ENCODE measurements at regions not wholly inside any gene's neighbourhood (a gene's known extent, or its start where the extent isn't known, plus 50 kb on each side); places are given as distances from the start of the nearest gene placed in this dataset.
A peak's percentile ranks its signal among the peaks of the same experiment; 100 is the strongest.

DNA sequence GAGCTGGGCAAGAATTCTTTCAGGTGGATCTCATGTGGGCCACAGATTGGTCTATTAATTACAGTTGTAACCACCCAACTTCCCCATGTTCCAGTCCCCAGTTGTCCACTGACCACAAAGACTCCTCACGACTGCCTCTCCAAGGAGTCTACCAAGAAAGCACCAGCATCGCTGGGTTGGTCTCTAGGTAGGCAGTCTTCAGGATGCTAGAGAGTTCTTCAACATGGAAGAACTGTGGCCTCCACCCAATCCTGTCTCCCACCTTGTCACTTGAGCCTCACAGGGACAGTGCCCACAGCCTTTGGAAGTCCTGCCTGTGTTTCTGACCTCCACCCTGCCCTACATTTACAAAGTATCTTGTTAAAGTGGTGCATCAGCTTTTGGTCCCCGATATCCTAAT is 184.7 kb upstream of the FN1 start:
- no peak overlapping the region for H3K4me3 ChIP-seq (ENCODE audit: low read length)
- H3K4me1 ChIP-seq (ENCODE audit: control insufficient read depth, insufficient read depth, low read length) = peaks cover 35% of the 10 kb centered on the region
- DNase-seq (ENCODE audit: low read depth) = no peak
- H3K9ac ChIP-seq (ENCODE audit: low read length) = no peak overlapping the region
- H3K9me3 ChIP-seq (ENCODE audit: control insufficient read depth, low read length) = no peaks in the 10 kb centered on the region
- no peaks in the 10 kb centered on the region for H3K36me3 ChIP-seq (ENCODE audit: control insufficient read depth, insufficient read depth, low read length, severe bottlenecking)
- no peaks in the 10 kb centered on the region for H3K27me3 ChIP-seq (replicated peaks; ENCODE audit: control insufficient read depth, insufficient read depth, low read length)

GRCh38 chr2:215619989-215620388 is 184.1 kb upstream of the FN1 start:
- no peak overlapping the region for H3K4me3 ChIP-seq (ENCODE audit: low read length)
- no peak overlapping the region for H3K9ac ChIP-seq (ENCODE audit: low read length)
- H3K27me3 ChIP-seq (replicated peaks; ENCODE audit: control insufficient read depth, insufficient read depth, low read length) = no peaks in the 10 kb centered on the region
- H3K36me3 ChIP-seq (ENCODE audit: control insufficient read depth, insufficient read depth, low read length, severe bottlenecking) = no peaks in the 10 kb centered on the region
- peaks cover 30% of the 10 kb centered on the region for H3K4me1 ChIP-seq (ENCODE audit: control insufficient read depth, insufficient read depth, low read length)
- no peak for DNase-seq (ENCODE audit: low read depth)
- H3K9me3 ChIP-seq (ENCODE audit: control insufficient read depth, low read length) = no peaks in the 10 kb centered on the region

GRCh38 chr2:215619022-215619958 is 183.4 kb upstream of the FN1 start:
- DNase-seq (ENCODE audit: low read depth) = peak; percentile 45
- H3K27me3 ChIP-seq (replicated peaks; ENCODE audit: control insufficient read depth, insufficient read depth, low read length) = no peaks in the 10 kb centered on the region
- no peak overlapping the region for H3K9ac ChIP-seq (ENCODE audit: low read length)
- H3K9me3 ChIP-seq (ENCODE audit: control insufficient read depth, low read length) = no peaks in the 10 kb centered on the region
- H3K4me3 ChIP-seq (ENCODE audit: low read length) = no peak overlapping the region
- H3K4me1 ChIP-seq (ENCODE audit: control insufficient read depth, insufficient read depth, low read length) = peaks cover 25% of the 10 kb centered on the region
- no peaks in the 10 kb centered on the region for H3K36me3 ChIP-seq (ENCODE audit: control insufficient read depth, insufficient read depth, low read length, severe bottlenecking)

GRCh38 chr2:215618145-215618544 is 182.3 kb upstream of the FN1 start:
- H3K9ac ChIP-seq (ENCODE audit: low read length) = no peak overlapping the region
- peaks cover 17% of the 10 kb centered on the region for H3K4me1 ChIP-seq (ENCODE audit: control insufficient read depth, insufficient read depth, low read length)
- H3K4me3 ChIP-seq (ENCODE audit: low read length) = no peak overlapping the region
- H3K9me3 ChIP-seq (ENCODE audit: control insufficient read depth, low read length) = no peaks in the 10 kb centered on the region
- no peak for DNase-seq (ENCODE audit: low read depth)
- H3K27me3 ChIP-seq (replicated peaks; ENCODE audit: control insufficient read depth, insufficient read depth, low read length) = no peaks in the 10 kb centered on the region
- H3K36me3 ChIP-seq (ENCODE audit: control insufficient read depth, insufficient read depth, low read length, severe bottlenecking) = no peaks in the 10 kb centered on the region

DNA sequence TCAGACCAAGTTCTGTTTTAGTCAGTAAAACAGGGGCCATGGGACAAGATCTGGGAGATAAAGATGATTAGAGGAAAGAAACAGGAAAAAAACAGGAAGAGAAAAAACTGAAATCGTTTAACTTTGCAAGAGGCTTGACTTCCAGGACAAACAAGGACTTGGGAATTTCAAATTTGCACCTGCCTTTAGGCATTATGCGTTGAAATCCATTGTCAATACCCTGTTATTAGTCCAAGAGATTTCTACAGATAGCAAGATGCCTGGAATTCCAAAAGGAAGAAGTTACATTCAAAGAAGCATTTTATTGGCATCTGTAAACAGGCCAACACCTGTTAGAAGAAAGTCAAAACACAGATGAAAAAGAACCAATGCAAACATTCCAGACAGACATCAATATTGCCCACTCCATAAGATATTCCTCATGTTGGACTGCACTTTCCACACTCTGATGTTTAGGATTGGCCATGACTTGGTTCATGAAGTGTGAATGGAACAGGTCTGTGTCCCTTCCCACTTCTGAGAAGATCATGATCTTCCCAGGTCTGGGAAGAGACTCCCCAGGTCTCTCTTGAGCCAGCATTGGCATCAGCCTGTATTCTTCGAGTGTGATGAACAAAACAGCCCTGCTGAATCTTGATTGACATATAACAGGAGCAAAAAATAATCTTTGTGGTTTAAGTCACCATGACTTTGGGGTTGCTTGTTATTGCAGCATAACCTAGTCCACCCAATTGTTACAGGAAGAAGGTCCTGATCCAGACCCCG is 181.4 kb upstream of the FN1 start:
- Histone ChIP-seq H3K9ac (ENCODE audit: low read length) (no peak overlapping the region), H3K9me3 (ENCODE audit: control insufficient read depth, low read length) (no peaks in the 10 kb centered on the region), H3K4me3 (ENCODE audit: low read length) (no peak overlapping the region), H3K36me3 (ENCODE audit: control insufficient read depth, insufficient read depth, low read length, severe bottlenecking) (no peaks in the 10 kb centered on the region), H3K27me3 (replicated peaks; ENCODE audit: control insufficient read depth, insufficient read depth, low read length) (no peaks in the 10 kb centered on the region), H3K4me1 (ENCODE audit: control insufficient read depth, insufficient read depth, low read length) (peaks cover 15% of the 10 kb centered on the region)
- no peak for DNase-seq (ENCODE audit: low read depth)

DNA sequence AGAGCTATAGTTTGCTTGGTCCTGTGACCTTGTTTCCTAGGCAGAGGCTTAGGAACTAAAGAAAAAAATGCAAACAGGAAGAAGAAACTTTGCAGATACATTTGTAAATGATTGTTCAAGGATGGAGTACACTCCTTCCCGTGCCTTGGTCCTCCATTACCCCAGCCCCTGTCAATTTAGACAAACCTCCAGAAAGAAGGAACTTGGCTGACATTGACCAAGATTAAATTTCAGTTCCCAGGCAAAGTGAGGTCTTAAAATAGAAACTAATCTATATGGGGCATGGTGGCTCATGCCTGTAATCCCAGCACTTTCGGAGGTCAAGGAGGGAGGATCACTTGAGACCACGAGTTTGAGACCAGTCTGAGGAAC is 179.9 kb upstream of the FN1 start:
- DNase-seq (ENCODE audit: low read depth) = no peak
- H3K4me1 ChIP-seq (ENCODE audit: control insufficient read depth, insufficient read depth, low read length) = peaks cover 9% of the 10 kb centered on the region
- no peaks in the 10 kb centered on the region for H3K9me3 ChIP-seq (ENCODE audit: control insufficient read depth, low read length)
- H3K36me3 ChIP-seq (ENCODE audit: control insufficient read depth, insufficient read depth, low read length, severe bottlenecking) = no peaks in the 10 kb centered on the region
- no peaks in the 10 kb centered on the region for H3K27me3 ChIP-seq (replicated peaks; ENCODE audit: control insufficient read depth, insufficient read depth, low read length)
- H3K4me3 ChIP-seq (ENCODE audit: low read length) = no peak overlapping the region
- H3K9ac ChIP-seq (ENCODE audit: low read length) = no peak overlapping the region

- H3K4me3 ChIP-seq (ENCODE audit: low read length) = no peak overlapping the region
These were observed 179.4 kb upstream of the FN1 start for GRCh38 chr2:215615067-215615802.

GRCh38 chr2:215614296-215614695 is 178.4 kb upstream of the FN1 start:
- Histone ChIP-seq H3K4me3 (ENCODE audit: low read length) (no peak overlapping the region), H3K9me3 (ENCODE audit: control insufficient read depth, low read length) (no peaks in the 10 kb centered on the region), H3K36me3 (ENCODE audit: control insufficient read depth, insufficient read depth, low read length, severe bottlenecking) (no peaks in the 10 kb centered on the region), H3K9ac (ENCODE audit: low read length) (no peak overlapping the region), H3K27me3 (replicated peaks; ENCODE audit: control insufficient read depth, insufficient read depth, low read length) (no peaks in the 10 kb centered on the region), H3K4me1 (ENCODE audit: control insufficient read depth, insufficient read depth, low read length) (peaks cover 9% of the 10 kb centered on the region)
- no peak for DNase-seq (ENCODE audit: low read depth)

More at GRCh38 chr2:215615067-215615802, 179.4 kb upstream of the FN1 start:
- H3K9me3 ChIP-seq (ENCODE audit: control insufficient read depth, low read length) = no peaks in the 10 kb centered on the region
- H3K9ac ChIP-seq (ENCODE audit: low read length) = no peak overlapping the region
- H3K4me1 ChIP-seq (ENCODE audit: control insufficient read depth, insufficient read depth, low read length) = peaks cover 9% of the 10 kb centered on the region
- H3K27me3 ChIP-seq (replicated peaks; ENCODE audit: control insufficient read depth, insufficient read depth, low read length) = no peaks in the 10 kb centered on the region
- no peak for DNase-seq (ENCODE audit: low read depth)
- no peaks in the 10 kb centered on the region for H3K36me3 ChIP-seq (ENCODE audit: control insufficient read depth, insufficient read depth, low read length, severe bottlenecking)

- no peak overlapping the region for H3K4me3 ChIP-seq (ENCODE audit: low read length)
- no peak overlapping the region for H3K9ac ChIP-seq (ENCODE audit: low read length)
- H3K27me3 ChIP-seq (replicated peaks; ENCODE audit: control insufficient read depth, insufficient read depth, low read length) = no peaks in the 10 kb centered on the region
- H3K4me1 ChIP-seq (ENCODE audit: control insufficient read depth, insufficient read depth, low read length) = peaks cover 9% of the 10 kb centered on the region
- DNase-seq (ENCODE audit: low read depth) = no peak
- no peaks in the 10 kb centered on the region for H3K9me3 ChIP-seq (ENCODE audit: control insufficient read depth, low read length)
- no peaks in the 10 kb centered on the region for H3K36me3 ChIP-seq (ENCODE audit: control insufficient read depth, insufficient read depth, low read length, severe bottlenecking)
These were observed 178.0 kb upstream of the FN1 start for GRCh38 chr2:215613888-215614287.

- H3K9me3 ChIP-seq (ENCODE audit: control insufficient read depth, low read length) = no peaks in the 10 kb centered on the region
- H3K4me3 ChIP-seq (ENCODE audit: low read length) = no peak overlapping the region
- H3K36me3 ChIP-seq (ENCODE audit: control insufficient read depth, insufficient read depth, low read length, severe bottlenecking) = no peaks in the 10 kb centered on the region
- DNase-seq (ENCODE audit: low read depth) = no peak
- H3K27me3 ChIP-seq (replicated peaks; ENCODE audit: control insufficient read depth, insufficient read depth, low read length) = no peaks in the 10 kb centered on the region
- H3K9ac ChIP-seq (ENCODE audit: low read length) = no peak overlapping the region
- peaks cover 9% of the 10 kb centered on the region for H3K4me1 ChIP-seq (ENCODE audit: control insufficient read depth, insufficient read depth, low read length)
These were observed 177.4 kb upstream of the FN1 start for GRCh38 chr2:215613280-215613679.

- peak; percentile 75 for DNase-seq (ENCODE audit: low read depth)
- no peaks in the 10 kb centered on the region for H3K9me3 ChIP-seq (ENCODE audit: control insufficient read depth, low read length)
- no peaks in the 10 kb centered on the region for H3K27me3 ChIP-seq (replicated peaks; ENCODE audit: control insufficient read depth, insufficient read depth, low read length)
- H3K9ac ChIP-seq (ENCODE audit: low read length) = no peak overlapping the region
- no peak overlapping the region for H3K4me3 ChIP-seq (ENCODE audit: low read length)
- H3K36me3 ChIP-seq (ENCODE audit: control insufficient read depth, insufficient read depth, low read length, severe bottlenecking) = no peaks in the 10 kb centered on the region
- H3K4me1 ChIP-seq (ENCODE audit: control insufficient read depth, insufficient read depth, low read length) = peaks cover 12% of the 10 kb centered on the region
These were observed 176.9 kb upstream of the FN1 start for GRCh38 chr2:215612786-215613185.
